ENCODE measurements at regions not wholly inside any gene's neighbourhood (a gene's known extent, or its start where the extent isn't known, plus 50 kb on each side); places are given as distances from the start of the nearest gene placed in this dataset.
"Not testable (repeated sequence)": the region's sequence is repeated elsewhere in the genome, so short reads cannot be mapped to it uniquely, and the experiment has no call there.

DNA sequence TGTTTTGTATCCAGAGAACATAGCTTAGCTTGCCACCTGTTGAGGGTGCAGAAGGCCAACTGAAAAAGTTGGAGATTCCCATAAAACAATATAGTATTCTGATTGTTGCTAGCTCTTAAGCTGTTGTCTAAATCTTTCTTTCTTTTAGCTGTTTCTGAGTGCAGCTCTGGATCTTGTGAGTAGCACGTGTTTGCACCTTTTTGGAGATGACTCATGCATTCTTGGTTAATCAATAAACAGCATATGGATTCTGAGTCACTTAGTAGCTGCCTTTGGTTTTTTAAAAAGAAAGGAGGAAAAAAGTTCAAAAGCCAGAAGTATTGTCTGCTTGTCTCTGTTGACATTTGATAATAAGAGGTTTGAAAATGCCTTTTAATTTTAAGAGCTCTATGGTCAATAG is 483.0 kb upstream of the FSIP2 start:
- no peaks in the 10 kb centered on the region for H3K27me3 ChIP-seq (ENCODE audit: control insufficient read depth, insufficient read depth, low read length)
- no peak for TF ChIP-seq CTCF (IDR thresholded peaks at IDR 0.05; ENCODE audit: insufficient read depth, low read length, poor library complexity, severe bottlenecking)
- no peak overlapping the region for H3K4me3 ChIP-seq (ENCODE audit: low read depth, low read length)
- H3K36me3 ChIP-seq (ENCODE audit: control insufficient read depth, insufficient read depth, low read length), result no peaks in the 10 kb centered on the region
- DNase-seq (ENCODE audit: low read depth), result peak; percentile 54

DNA sequence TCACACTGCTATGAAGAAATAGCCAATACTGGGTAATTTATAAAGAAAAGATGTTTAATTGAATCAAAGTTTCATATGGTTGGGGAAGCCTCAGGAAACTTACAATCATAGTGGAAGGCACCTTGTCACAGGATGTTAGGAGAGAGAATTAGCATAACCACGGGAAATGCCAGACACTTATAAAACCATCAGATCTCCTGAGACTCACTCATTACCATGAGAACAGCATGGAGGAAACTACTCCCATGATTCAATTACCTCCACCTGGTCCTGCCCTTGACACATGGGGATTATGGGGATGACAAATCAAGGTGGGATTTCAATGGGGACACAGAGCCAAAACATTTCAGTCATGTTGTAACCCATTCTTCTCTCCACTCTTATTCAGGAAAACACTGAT is 472.9 kb upstream of the FSIP2 start:
- Histone ChIP-seq H3K4me3 (ENCODE audit: low read depth, low read length) (no peak overlapping the region), H3K27me3 (ENCODE audit: control insufficient read depth, insufficient read depth, low read length) (no peaks in the 10 kb centered on the region), H3K36me3 (ENCODE audit: control insufficient read depth, insufficient read depth, low read length) (no peaks in the 10 kb centered on the region)
- DNase-seq (ENCODE audit: low read depth), result no peak
- TF ChIP-seq CTCF (IDR thresholded peaks at IDR 0.05; ENCODE audit: insufficient read depth, low read length, poor library complexity, severe bottlenecking), result no peak

GRCh38 chr2:185268651-185269050 is 470.0 kb upstream of the FSIP2 start:
- no peak for TF ChIP-seq CTCF (IDR thresholded peaks at IDR 0.05; ENCODE audit: insufficient read depth, low read length, poor library complexity, severe bottlenecking)

DNA sequence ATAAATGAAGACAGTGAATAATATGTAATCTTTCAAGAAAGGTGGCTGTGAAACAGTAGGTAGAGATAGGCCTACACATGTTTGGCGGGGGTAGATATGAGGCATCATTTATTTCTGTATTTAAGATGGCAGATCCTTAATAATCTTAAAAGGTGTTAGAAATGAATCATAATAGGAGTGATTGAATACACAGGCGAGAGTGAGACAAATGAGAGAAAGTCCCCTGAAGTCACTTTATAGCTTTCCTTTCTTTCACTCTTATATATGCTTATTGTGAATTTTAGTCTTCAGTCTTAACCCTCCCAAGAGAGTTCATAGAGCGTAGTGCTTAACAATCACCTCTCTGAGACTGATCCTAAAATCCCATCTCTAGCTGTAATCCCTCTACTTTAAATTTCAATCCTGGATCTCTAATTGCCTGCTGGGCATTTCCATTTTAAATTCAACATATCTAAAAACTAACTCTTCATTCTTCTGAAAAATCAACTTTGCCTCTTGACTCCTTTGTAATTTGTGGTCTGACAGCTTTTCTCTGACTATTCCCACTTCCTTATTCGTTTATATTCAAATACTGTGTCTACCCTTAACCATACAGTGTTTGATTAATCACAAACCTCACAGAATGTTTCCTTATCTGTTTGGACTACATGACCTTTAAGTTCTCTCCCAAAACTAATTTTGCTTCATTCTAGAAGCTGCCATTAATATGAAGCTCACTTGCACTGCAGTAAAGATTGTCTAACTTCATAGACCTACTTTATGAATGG is 463.7 kb upstream of the FSIP2 start:
- Histone ChIP-seq H3K27me3 (ENCODE audit: control insufficient read depth, insufficient read depth, low read length) (no peaks in the 10 kb centered on the region), H3K4me3 (ENCODE audit: low read depth, low read length) (no peak overlapping the region), H3K36me3 (ENCODE audit: control insufficient read depth, insufficient read depth, low read length) (no peaks in the 10 kb centered on the region)
- DNase-seq (ENCODE audit: low read depth), result no peak
- TF ChIP-seq CTCF (IDR thresholded peaks at IDR 0.05; ENCODE audit: insufficient read depth, low read length, poor library complexity, severe bottlenecking), result no peak

More at GRCh38 chr2:185268651-185269050, 470.0 kb upstream of the FSIP2 start:
- Histone ChIP-seq H3K36me3 (ENCODE audit: control insufficient read depth, insufficient read depth, low read length) (no peaks in the 10 kb centered on the region), H3K27me3 (ENCODE audit: control insufficient read depth, insufficient read depth, low read length) (no peaks in the 10 kb centered on the region), H3K4me3 (ENCODE audit: low read depth, low read length) (no peak overlapping the region)
- DNase-seq (ENCODE audit: low read depth), result no peak

DNA sequence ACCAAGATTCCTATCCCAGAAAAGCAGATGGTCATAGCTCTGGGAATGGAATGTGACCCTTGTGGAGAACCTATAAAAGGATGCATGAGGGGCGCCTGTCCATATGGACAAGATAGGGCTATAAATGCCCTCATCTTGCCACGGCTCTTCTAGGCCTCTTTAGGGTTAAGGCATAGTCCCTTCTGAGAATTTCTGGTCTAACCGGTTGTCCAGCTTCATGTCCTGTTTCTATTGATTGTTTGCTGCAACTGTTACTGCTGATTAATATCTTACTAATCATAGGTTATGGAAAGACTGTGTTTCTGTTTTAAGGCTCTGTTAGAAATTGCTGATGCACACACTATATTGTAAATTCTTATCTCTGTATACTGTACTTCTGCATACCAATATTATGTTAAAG is 462.6 kb upstream of the FSIP2 start:
- not testable (repeated sequence) for H3K4me3 ChIP-seq (ENCODE audit: low read depth, low read length); DNase-seq (ENCODE audit: low read depth); H3K36me3 ChIP-seq (ENCODE audit: control insufficient read depth, insufficient read depth, low read length); H3K27me3 ChIP-seq (ENCODE audit: control insufficient read depth, insufficient read depth, low read length)

DNA sequence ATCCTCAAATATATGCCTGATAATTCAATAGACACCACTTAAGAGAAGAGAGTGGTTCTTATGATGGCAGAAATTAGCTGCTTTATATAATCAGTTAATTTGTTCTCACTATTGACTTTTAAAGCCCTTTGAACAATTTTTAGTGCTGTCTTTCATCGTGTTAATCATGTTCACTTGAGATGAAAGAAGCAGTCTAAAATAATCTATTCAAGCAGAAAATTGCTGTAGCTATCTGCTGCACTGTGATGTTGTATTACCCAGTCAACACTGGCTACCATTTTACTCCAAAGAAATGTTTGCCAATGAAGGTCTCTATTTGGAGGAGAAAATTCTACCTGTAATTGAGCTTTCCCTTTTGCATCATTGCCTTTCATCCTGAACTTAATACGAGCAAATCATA is 459.8 kb upstream of the FSIP2 start:
- H3K4me3 ChIP-seq (ENCODE audit: low read depth, low read length), result no peak overlapping the region
- no peaks in the 10 kb centered on the region for H3K36me3 ChIP-seq (ENCODE audit: control insufficient read depth, insufficient read depth, low read length)
- H3K27me3 ChIP-seq (ENCODE audit: control insufficient read depth, insufficient read depth, low read length), result no peaks in the 10 kb centered on the region
- DNase-seq (ENCODE audit: low read depth), result no peak
- TF ChIP-seq CTCF (IDR thresholded peaks at IDR 0.05; ENCODE audit: insufficient read depth, low read length, poor library complexity, severe bottlenecking), result no peak

All from kidney epithelial cell (primary cell).